NCI-H526 treated with DMSO at 0.1 percent for 48 hours (cell line): ENCODE measurements at regions not wholly inside any gene's neighbourhood (a gene's known extent, or its start where the extent isn't known, plus 50 kb on each side); places are given as distances from the start of the nearest gene placed in this dataset.
"Not testable (repeated sequence)": the region's sequence is repeated elsewhere in the genome, so short reads cannot be mapped to it uniquely, and the experiment has no call there.

Experiments
- DNase-seq: peaks from one replicate; lab custom pipeline; 2025; lab: John Stamatoyannopoulos, UW

GRCh38 chr1:102821707-102822106 is 286.6 kb downstream of the COL11A1 start:
- DNase-seq: no peak

- no peak for DNase-seq
Observed at GRCh38 chr1:102800406-102800805, 307.9 kb downstream of the COL11A1 start.

DNA sequence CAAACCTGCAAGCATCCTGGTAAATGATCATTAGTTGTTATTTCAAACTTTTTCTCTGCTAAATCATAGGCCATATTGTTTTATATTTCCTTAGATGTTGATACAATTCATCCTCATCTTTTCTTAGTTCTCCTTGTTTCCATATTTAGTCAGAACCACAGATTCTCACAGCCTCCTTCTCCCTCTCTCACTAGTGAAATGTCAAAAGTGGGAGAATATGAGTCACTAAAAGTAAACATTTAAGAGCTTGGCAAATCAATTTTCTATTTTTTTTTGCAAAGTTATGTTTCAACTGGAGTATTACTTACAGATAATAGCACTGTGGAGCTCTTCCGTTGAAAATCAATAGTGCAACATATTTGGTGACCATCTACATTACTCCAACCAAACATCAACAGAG is 308.8 kb downstream of the COL11A1 start:
- DNase-seq: no peak

- no peak for DNase-seq
Observed at GRCh38 chr1:102798718-102799117, 309.6 kb downstream of the COL11A1 start.

- DNase-seq: no peak
Observed at GRCh38 chr1:102796429-102796828, 311.9 kb downstream of the COL11A1 start.

DNA sequence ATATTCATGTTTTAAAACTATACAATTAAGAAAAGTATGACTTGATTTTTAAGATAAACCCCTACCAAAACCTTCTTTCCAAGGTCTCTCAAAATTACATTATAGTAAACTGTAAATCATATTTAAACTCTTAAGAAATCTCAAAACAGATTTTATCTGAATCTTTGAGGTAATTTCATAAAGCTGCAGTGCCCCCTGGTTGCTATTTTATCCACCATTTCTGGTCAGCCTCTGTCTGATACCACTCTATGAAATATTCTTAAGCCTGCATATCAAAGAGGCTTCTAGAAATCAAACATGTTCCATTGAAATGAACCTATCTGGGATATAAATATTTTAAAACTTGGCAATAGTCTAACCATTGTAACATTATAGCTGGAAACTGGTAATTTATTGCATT is 317.3 kb downstream of the COL11A1 start:
- DNase-seq: peak; percentile 11

- DNase-seq: not testable (repeated sequence)
Observed at GRCh38 chr1:102789951-102790350, 318.4 kb downstream of the COL11A1 start.

DNA sequence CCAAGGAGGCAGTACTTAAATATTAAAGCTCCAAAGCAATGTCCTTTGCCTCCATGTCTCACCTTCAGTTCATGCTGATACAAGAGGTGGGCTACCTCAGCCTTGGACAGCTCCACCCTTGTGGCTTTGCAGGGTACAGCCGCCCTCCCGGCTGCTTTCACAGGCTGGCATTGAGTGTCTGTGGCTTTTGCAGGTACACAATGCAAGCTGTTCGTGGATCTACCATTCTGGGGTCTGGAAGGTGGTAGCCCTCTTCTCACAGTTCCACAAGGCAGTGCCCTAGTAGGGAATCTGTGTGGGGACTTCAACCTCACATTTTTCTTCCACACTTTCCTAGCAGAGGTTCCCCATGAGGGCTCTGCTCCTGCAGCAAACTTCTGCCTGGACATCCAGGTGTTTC is 324.8 kb downstream of the COL11A1 start:
- DNase-seq: no peak

DNA sequence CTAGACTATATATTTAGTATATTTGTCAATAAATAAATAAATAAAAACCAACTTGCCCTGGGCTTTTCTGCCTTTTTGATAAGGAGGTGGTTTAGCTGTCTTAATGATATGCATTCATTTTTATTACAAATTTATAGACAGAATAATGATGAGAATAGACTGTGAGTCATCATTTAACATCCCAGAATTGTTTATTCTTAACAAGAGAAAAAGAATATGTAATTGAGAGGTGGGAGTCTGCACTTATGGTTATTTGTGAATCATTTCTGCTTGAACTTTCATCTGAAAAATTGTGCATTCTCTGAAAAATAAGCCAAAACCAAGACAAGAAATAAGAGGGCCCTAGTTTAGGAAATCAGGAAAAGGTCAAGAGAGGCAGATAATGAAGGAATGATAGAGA is 326.2 kb downstream of the COL11A1 start:
- no peak for DNase-seq

DNA sequence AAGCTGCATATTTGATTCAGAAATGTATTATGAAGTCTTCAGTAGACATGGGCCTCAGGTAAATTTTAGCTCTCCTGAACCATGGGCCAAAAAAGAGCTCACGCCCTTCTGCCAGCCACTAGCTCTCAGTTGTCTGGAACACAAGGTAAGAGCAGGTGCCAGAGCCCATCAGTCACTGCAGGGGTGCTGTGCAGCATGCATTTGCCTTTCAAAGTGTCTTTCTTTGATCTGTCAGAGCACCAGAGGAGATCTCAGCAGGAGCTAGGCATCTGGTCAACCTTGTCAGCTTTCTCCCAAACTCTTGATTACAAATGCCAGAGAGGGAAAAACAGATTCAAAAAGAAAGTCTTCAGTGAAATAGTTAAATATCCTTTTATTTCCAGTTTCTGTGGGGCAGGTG is 332.3 kb downstream of the COL11A1 start:
- peak; percentile 5 for DNase-seq

- no peak for DNase-seq
Observed at GRCh38 chr1:102772831-102773230, 335.5 kb downstream of the COL11A1 start.

- DNase-seq: no peak
Observed at GRCh38 chr1:102758418-102758817, 349.9 kb downstream of the COL11A1 start.

- DNase-seq: no peak
Observed at GRCh38 chr1:102757363-102757762, 351.0 kb downstream of the COL11A1 start.

DNA sequence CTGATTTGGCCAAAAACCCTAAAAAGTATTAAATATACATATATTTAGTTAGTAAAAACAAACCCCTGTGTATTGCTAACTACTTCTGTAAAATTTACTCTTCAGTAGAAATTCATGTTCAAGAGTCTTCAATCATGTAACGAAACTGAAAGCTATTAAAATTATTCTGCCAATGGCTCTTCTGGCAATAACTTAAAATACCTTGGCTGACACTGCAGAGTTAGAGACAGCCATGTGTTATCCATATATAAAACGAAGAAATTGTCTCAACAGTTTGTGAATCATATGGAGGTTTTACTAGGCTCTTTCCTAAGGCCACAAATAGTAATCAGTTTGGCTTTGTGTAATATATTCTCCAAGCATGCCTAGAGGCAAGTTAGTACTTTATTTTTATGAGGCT is 357.2 kb downstream of the COL11A1 start:
- no peak for DNase-seq

DNA sequence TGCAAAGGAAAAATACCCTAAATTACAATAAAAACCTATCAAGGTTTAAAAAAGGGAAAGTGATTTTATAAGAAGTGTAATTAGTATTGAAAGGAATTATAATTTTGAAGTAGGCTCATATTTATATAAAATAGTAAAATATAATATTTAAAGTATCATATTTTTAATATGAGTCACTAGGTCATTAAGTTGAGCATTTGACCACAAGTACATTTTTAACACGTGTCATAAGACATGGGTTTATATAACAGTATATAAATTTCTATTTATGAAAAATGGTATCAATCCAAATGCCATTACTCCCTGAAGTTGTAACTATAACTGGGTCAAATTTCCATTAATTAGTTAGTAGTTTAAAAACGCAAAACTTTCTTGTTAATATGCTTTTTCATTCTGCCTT is 365.9 kb downstream of the COL11A1 start:
- DNase-seq: no peak

DNA sequence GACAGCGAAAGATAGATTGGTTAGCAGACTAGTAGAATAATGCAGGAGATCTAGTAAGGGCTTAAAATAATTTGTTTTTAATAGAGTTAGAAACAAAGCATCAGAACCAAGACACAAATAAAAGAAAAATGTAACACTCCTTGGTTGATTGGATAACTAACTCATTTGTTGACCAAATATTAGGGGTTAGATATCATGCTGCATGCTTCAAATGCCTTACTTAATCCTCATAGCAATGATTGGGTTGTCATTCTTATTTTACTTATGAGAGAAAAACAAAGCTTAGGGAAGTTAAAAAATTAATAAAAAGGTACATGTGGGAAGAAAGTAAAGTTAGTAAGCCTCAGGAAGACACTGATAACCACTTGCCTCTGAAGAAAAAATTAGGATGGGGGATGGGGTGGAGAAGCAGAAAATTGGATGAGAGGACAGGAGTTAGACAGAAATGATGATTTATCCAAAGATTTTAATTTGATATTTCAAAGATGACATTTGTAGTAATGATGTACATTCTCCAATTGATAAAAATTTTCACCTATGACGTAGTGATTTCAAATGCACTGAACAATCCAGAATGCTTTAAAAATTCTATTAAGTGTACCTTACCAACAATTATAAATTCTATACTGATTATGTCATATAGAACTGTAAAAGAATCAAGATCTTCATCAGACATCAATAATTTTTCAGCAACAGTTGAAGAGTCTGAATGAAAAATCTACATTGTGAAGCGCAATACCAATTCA is 374.7 kb downstream of the COL11A1 start:
- no peak for DNase-seq

DNA sequence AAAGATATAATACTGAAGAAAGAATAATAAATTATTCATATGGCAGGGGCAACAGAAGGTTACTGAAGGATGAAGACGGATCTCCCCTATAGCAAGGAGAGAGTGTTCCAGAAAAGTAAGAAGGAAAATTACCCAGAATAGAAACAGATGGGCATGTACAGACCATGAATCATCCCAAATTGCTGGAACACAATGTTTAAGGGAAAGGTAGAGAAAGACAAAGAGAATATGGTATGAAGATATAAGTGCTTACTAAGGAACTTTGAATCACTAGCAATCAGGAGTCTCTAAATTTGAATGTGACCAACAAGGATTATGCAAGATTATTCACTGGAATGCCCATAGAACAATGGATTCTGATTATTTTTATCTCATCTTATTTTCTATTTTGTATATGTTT is 375.4 kb downstream of the COL11A1 start:
- no peak for DNase-seq

- DNase-seq: no peak
Observed at GRCh38 chr1:102726417-102726816, 381.9 kb downstream of the COL11A1 start.

DNA sequence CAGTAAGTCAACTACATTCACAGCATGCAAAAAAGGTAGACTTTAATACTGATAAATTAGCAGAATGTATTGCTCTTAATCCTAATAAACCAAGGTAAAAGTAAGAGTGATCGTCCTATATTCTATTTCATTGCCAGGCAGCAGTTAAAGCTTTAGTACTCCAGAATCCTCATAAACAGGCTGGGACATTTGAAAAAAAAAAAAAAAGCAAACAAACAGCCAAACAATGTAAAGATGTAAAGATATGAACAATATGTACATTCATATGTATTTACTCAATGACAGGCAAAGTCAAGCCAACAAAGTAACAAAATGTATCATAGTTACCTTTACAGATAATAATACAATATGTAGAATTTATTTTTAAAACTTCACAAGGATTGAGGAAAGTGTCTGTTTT is 383.6 kb downstream of the COL11A1 start:
- no peak for DNase-seq

GRCh38 chr1:102715150-102715549 is 393.2 kb downstream of the COL11A1 start:
- DNase-seq: no peak

GRCh38 chr1:102699524-102699923 is 408.8 kb downstream of the COL11A1 start:
- DNase-seq: no peak

- no peak for DNase-seq
Observed at GRCh38 chr1:102693345-102693744, 415.0 kb downstream of the COL11A1 start.

DNA sequence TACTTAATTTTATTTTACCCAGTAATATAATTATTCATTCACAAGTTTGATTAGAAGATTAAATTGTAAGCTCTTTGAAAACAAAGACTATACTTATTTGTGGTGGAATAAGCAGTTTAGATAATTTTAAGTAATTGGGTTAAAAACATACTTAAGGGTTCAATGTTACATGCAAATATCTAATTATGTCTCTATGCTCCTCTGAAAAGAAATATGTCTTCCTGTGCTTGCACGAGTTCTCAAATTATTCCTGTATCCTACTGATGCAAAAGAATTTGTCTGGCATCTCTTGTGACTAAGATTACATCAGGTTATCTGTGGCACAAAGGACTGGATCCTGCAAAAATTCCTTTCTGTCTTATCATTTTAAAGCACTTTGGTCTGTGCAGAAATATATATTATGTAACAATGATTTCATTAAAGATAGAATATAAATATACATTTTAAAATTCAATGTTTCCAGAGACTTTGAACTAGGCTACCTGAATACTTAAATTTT is 416.7 kb downstream of the COL11A1 start:
- no peak for DNase-seq

- no peak for DNase-seq
Observed at GRCh38 chr1:102687383-102687782, 420.9 kb downstream of the COL11A1 start.
